ENCODE measurements at regions not wholly inside any gene's neighbourhood (a gene's known extent, or its start where the extent isn't known, plus 50 kb on each side); places are given as distances from the start of the nearest gene placed in this dataset.

GRCh38 chr17:71553381-71553780 is 567.4 kb upstream of the SOX9 start:
- no peak for DNase-seq (ENCODE audit: low read depth)
- Histone ChIP-seq H3K27me3 (ENCODE audit: control insufficient read depth, insufficient read depth, low read length) (no peaks in the 10 kb centered on the region), H3K36me3 (ENCODE audit: control insufficient read depth, insufficient read depth, low read length) (no peaks in the 10 kb centered on the region), H3K4me3 (ENCODE audit: low read depth, low read length) (no peak overlapping the region)
- TF ChIP-seq CTCF (IDR thresholded peaks at IDR 0.05; ENCODE audit: insufficient read depth, low read length, poor library complexity, severe bottlenecking) = no peak

GRCh38 chr17:71558901-71559300 is 561.9 kb upstream of the SOX9 start:
- TF ChIP-seq CTCF (IDR thresholded peaks at IDR 0.05; ENCODE audit: insufficient read depth, low read length, poor library complexity, severe bottlenecking) = no peak
- no peaks in the 10 kb centered on the region for H3K36me3 ChIP-seq (ENCODE audit: control insufficient read depth, insufficient read depth, low read length)
- H3K27me3 ChIP-seq (ENCODE audit: control insufficient read depth, insufficient read depth, low read length) = no peaks in the 10 kb centered on the region
- DNase-seq (ENCODE audit: low read depth) = no peak
- no peak overlapping the region for H3K4me3 ChIP-seq (ENCODE audit: low read depth, low read length)

- no peak for DNase-seq (ENCODE audit: low read depth)
- Histone ChIP-seq H3K36me3 (ENCODE audit: control insufficient read depth, insufficient read depth, low read length) (no peaks in the 10 kb centered on the region), H3K4me3 (ENCODE audit: low read depth, low read length) (no peak overlapping the region), H3K27me3 (ENCODE audit: control insufficient read depth, insufficient read depth, low read length) (no peaks in the 10 kb centered on the region)
- TF ChIP-seq CTCF (IDR thresholded peaks at IDR 0.05; ENCODE audit: insufficient read depth, low read length, poor library complexity, severe bottlenecking) = no peak
These were observed 548.5 kb upstream of the SOX9 start for GRCh38 chr17:71572343-71572742.

- DNase-seq (ENCODE audit: low read depth) = no peak
- H3K27me3 ChIP-seq (ENCODE audit: control insufficient read depth, insufficient read depth, low read length) = no peaks in the 10 kb centered on the region
- no peak for TF ChIP-seq CTCF (IDR thresholded peaks at IDR 0.05; ENCODE audit: insufficient read depth, low read length, poor library complexity, severe bottlenecking)
- H3K4me3 ChIP-seq (ENCODE audit: low read depth, low read length) = no peak overlapping the region
- no peaks in the 10 kb centered on the region for H3K36me3 ChIP-seq (ENCODE audit: control insufficient read depth, insufficient read depth, low read length)
These were observed 542.4 kb upstream of the SOX9 start for GRCh38 chr17:71578446-71578845.

GRCh38 chr17:71580220-71580619 is 540.6 kb upstream of the SOX9 start:
- Histone ChIP-seq H3K27me3 (ENCODE audit: control insufficient read depth, insufficient read depth, low read length) (no peaks in the 10 kb centered on the region), H3K36me3 (ENCODE audit: control insufficient read depth, insufficient read depth, low read length) (no peaks in the 10 kb centered on the region), H3K4me3 (ENCODE audit: low read depth, low read length) (no peak overlapping the region)
- DNase-seq (ENCODE audit: low read depth) = no peak
- TF ChIP-seq CTCF (IDR thresholded peaks at IDR 0.05; ENCODE audit: insufficient read depth, low read length, poor library complexity, severe bottlenecking) = no peak

GRCh38 chr17:71585540-71585939 is 535.3 kb upstream of the SOX9 start:
- Histone ChIP-seq H3K27me3 (ENCODE audit: control insufficient read depth, insufficient read depth, low read length) (no peaks in the 10 kb centered on the region), H3K36me3 (ENCODE audit: control insufficient read depth, insufficient read depth, low read length) (no peaks in the 10 kb centered on the region), H3K4me3 (ENCODE audit: low read depth, low read length) (no peak overlapping the region)
- TF ChIP-seq CTCF (IDR thresholded peaks at IDR 0.05; ENCODE audit: insufficient read depth, low read length, poor library complexity, severe bottlenecking) = no peak
- DNase-seq (ENCODE audit: low read depth) = no peak
